ENCODE measurements at regions not wholly inside any gene's neighbourhood (a gene's known extent, or its start where the extent isn't known, plus 50 kb on each side); places are given as distances from the start of the nearest gene placed in this dataset.

- no peak for TF ChIP-seq CHD1 (IDR thresholded peaks at IDR 0.05; ENCODE audit: low read depth, low read length)
- TF ChIP-seq FOS (IDR thresholded peaks at IDR 0.05; ENCODE audit: low read depth, low read length), result no peak
- no peak for TF ChIP-seq BHLHE40 (IDR thresholded peaks at IDR 0.05; ENCODE audit: low read depth, low read length)
- no peak for TF ChIP-seq RAD21 (IDR thresholded peaks at IDR 0.05; ENCODE audit: low read length)
- no peak for TF ChIP-seq ELK1 (IDR thresholded peaks at IDR 0.05; ENCODE audit: borderline replicate concordance, low read depth, low read length)
These were observed 60.3 kb downstream of the PHLDA1 start (continued) for GRCh38 chr12:75971253-75971652.

- peak overlapping the region; percentile 74; the same call in 1 of the 2 replicates for H2BK20ac ChIP-seq (ENCODE audit: low read depth, low read length)
- peak overlapping the region; percentile 88; the same call in 2 of the 3 replicates for H2BK15ac ChIP-seq (ENCODE audit: low read depth, low read length)
- BruUV-seq (replicated peaks), result no TSS peak
- H4K5ac ChIP-seq (ENCODE audit: low read depth, low read length), result peak overlapping the region; percentile 72; the same call in 1 of the 2 replicates
- H3K23ac ChIP-seq (ENCODE audit: low read depth, low read length), result no peak overlapping the region
- ChIA-PET POLR2A (ENCODE audit: unreplicated experiment) (interaction anchor here (0.6 kb wide), 1 partner anchor 442 kb away, joined by 4 read pairs; no protein-coding TSS in a partner anchor), CTCF (no interaction called here)
- H3K36me3 ChIP-seq (ENCODE audit: control insufficient read depth, insufficient read depth, low read length), result no peaks in the 10 kb centered on the region
- H3K27me3 ChIP-seq (ENCODE audit: control insufficient read depth, insufficient read depth, low read length), result no peaks in the 10 kb centered on the region
- H3K27ac ChIP-seq (ENCODE audit: insufficient read depth, low read length), result no peak overlapping the region
- H3K79me1 ChIP-seq (ENCODE audit: low read depth in 1 of 2, low read length in 2 of 2), result no peaks in the 10 kb centered on the region
- no peak overlapping the region for H3K4me3 ChIP-seq (ENCODE audit: insufficient read depth, low read depth, low read length)
- H3K14ac ChIP-seq (replicated peaks; ENCODE audit: low read depth, low read length), result no peak overlapping the region
- no peak overlapping the region for H3K9ac ChIP-seq (ENCODE audit: low read depth, low read length)
- no CpG with 5 or more reads among the region's 1 CpG for WGBS, 2 experiments (ENCODE audit: extremely low coverage in 2 of 2, insufficient read length in 1 of 2)
- dilution Hi-C loops (cut with HindIII; ENCODE audit: low sequenced_read_pairs, unreplicated experiment) (no loop called here), in situ Hi-C loops (cut with MboI; ENCODE audit: low sequenced_read_pairs) (no loop called here), intact Hi-C loops (cut with micrococcal nuclease) (no loop called here)
- H3K56ac ChIP-seq (ENCODE audit: extremely low read depth, insufficient read depth, low read length), result no peak overlapping the region
- H3K4me1 ChIP-seq (ENCODE audit: control insufficient read depth, insufficient read depth, low read length), result peaks cover 4% of the 10 kb centered on the region; the same call in 1 of the 2 replicates
- no peaks in the 10 kb centered on the region for H3K9me3 ChIP-seq (ENCODE audit: control insufficient read depth, insufficient read depth, low read length)
- H2AK9ac ChIP-seq (replicated peaks; ENCODE audit: low read depth, low read length, poor library complexity), result no peak overlapping the region
- H2AK5ac ChIP-seq (ENCODE audit: low read depth, low read length), result peak overlapping the region; percentile 59
- peak overlapping the region; percentile 70 for H2BK120ac ChIP-seq (ENCODE audit: low read depth, low read length)
- no peaks in the 10 kb centered on the region for H4K20me1 ChIP-seq (ENCODE audit: insufficient read depth, low read length)
- peak overlapping the region; percentile 1 to 36; a peak in 1 of 4 replicates for H4K8ac ChIP-seq (ENCODE audit: low read depth in 2 of 2, low read length in 2 of 2)
- H4K91ac ChIP-seq (ENCODE audit: insufficient read depth, low read depth, low read length), result peak overlapping the region; percentile 36; the same call in 1 of the 2 replicates
- H3K4me2 ChIP-seq (ENCODE audit: low read depth, low read length), result no peak overlapping the region
- peak overlapping the region; percentile 59 for H3K18ac ChIP-seq (ENCODE audit: low read depth, low read length)
- H2BK5ac ChIP-seq (ENCODE audit: low read depth, low read length, poor library complexity, severe bottlenecking), result no peak overlapping the region
- H2AFZ ChIP-seq (replicated peaks; ENCODE audit: low read length, poor library complexity), result no peak overlapping the region
- no peak for DNase-seq
- H3K9me1 ChIP-seq (ENCODE audit: insufficient read depth, low read length), result peaks cover 4% of the 10 kb centered on the region
- H3K4ac ChIP-seq (ENCODE audit: low read depth, low read length), result peak overlapping the region; percentile 41
- no peak for ATAC-seq (ENCODE audit: low read depth)
- TF ChIP-seq SMC3 (IDR thresholded peaks at IDR 0.05; ENCODE audit: low read depth, low read length), result no peak
- TF ChIP-seq CEBPB (IDR thresholded peaks at IDR 0.05; ENCODE audit: low read depth, low read length), result no peak
- no peak for TF ChIP-seq CHD1 (IDR thresholded peaks at IDR 0.05; ENCODE audit: low read depth, low read length)
- no peak for TF ChIP-seq RAD21 (IDR thresholded peaks at IDR 0.05; ENCODE audit: low read length)
- TF ChIP-seq RCOR1 (IDR thresholded peaks at IDR 0.05; ENCODE audit: insufficient replicate concordance, low read length), result no peak
- TF ChIP-seq ELK1 (IDR thresholded peaks at IDR 0.05; ENCODE audit: borderline replicate concordance, low read depth, low read length), result no peak
- TF ChIP-seq POLR2A (IDR thresholded peaks at IDR 0.05; ENCODE audit: low read depth, low read length), result no peak
- no peak for TF ChIP-seq MAZ (IDR thresholded peaks at IDR 0.05; ENCODE audit: borderline replicate concordance, low read depth, low read length)
- TF ChIP-seq FOS (IDR thresholded peaks at IDR 0.05; ENCODE audit: low read depth, low read length), result no peak
- TF ChIP-seq CTCF (conservative IDR thresholded peaks at IDR 0.05; ENCODE audit: low read depth, low read length), result no peak
- no peak for TF ChIP-seq MXI1 (IDR thresholded peaks at IDR 0.05; ENCODE audit: borderline replicate concordance, low read depth, low read length)
- TF ChIP-seq BHLHE40 (IDR thresholded peaks at IDR 0.05; ENCODE audit: low read depth, low read length), result no peak
- TF ChIP-seq NFE2L2 (IDR thresholded peaks at IDR 0.05; ENCODE audit: low read depth, low read length), result no peak
These were observed 61.3 kb downstream of the PHLDA1 start for GRCh38 chr12:75970310-75970709.
